Mononuclear cell (primary cell): ENCODE measurements at regions not wholly inside any gene's neighbourhood (a gene's known extent, or its start where the extent isn't known, plus 50 kb on each side); places are given as distances from the start of the nearest gene placed in this dataset.
"Not testable (repeated sequence)": the region's sequence is repeated elsewhere in the genome, so short reads cannot be mapped to it uniquely, and the experiment has no call there.

Experiments used
- H3K27me3 ChIP-seq: 2 replicates; pipeline ENCODE4 v1.6.0; 2011; ENCODE audit warnings: low read length, control low read depth; ENCODE audit not compliant: insufficient read depth
- H3K4me1 ChIP-seq: 2 replicates; pipeline ENCODE4 v1.5.1; 2011; ENCODE audit warnings: mild to moderate bottlenecking, low read length, control low read depth; ENCODE audit not compliant: insufficient read depth
- H3K4me3 ChIP-seq: 2 replicates; pipeline ENCODE4 v1.5.1; 2011; ENCODE audit warnings: mild to moderate bottlenecking, low read length, moderate library complexity
- H3K9me3 ChIP-seq: 2 replicates; pipeline ENCODE4 v1.5.1; 2011; ENCODE audit warnings: low read depth, mild to moderate bottlenecking, control low read depth, low read length

GRCh38 chr12:123058481-123058880 lies 78.0 kb downstream of the ARL6IP4 start:
- H3K4me1 ChIP-seq: peaks cover 19% of the 10 kb centered on the region
- no peaks in the 10 kb centered on the region for H3K9me3 ChIP-seq
- no peak overlapping the region for H3K4me3 ChIP-seq
- H3K27me3 ChIP-seq: no peaks in the 10 kb centered on the region

- Histone ChIP-seq H3K4me1 (peaks cover 11% of the 10 kb centered on the region), H3K27me3 (no peaks in the 10 kb centered on the region), H3K9me3 (no peaks in the 10 kb centered on the region), H3K4me3 (no peak overlapping the region)
Observed at GRCh38 chr12:123057513-123058265, 77.2 kb downstream of the ARL6IP4 start.

GRCh38 chr12:123056709-123057108 lies 76.2 kb downstream of the ARL6IP4 start:
- Histone ChIP-seq H3K9me3 (no peaks in the 10 kb centered on the region), H3K4me3 (no peak overlapping the region), H3K27me3 (no peaks in the 10 kb centered on the region), H3K4me1 (peaks cover 2% of the 10 kb centered on the region)

GRCh38 chr12:123056053-123056452 lies 75.6 kb downstream of the ARL6IP4 start:
- peaks cover 2% of the 10 kb centered on the region for H3K4me1 ChIP-seq
- H3K9me3 ChIP-seq: no peaks in the 10 kb centered on the region

GRCh38 chr12:123055281-123055766 lies 74.8 kb downstream of the ARL6IP4 start:
- Histone ChIP-seq H3K27me3 (no peaks in the 10 kb centered on the region), H3K4me3 (no peak overlapping the region), H3K4me1 (peaks cover 3% of the 10 kb centered on the region), H3K9me3 (no peaks in the 10 kb centered on the region)

More at GRCh38 chr12:123056053-123056452, 75.6 kb downstream of the ARL6IP4 start:
- no peaks in the 10 kb centered on the region for H3K27me3 ChIP-seq
- no peak overlapping the region for H3K4me3 ChIP-seq

- Histone ChIP-seq H3K4me3 (no peak overlapping the region), H3K4me1 (peaks cover 3% of the 10 kb centered on the region), H3K27me3 (no peaks in the 10 kb centered on the region), H3K9me3 (no peaks in the 10 kb centered on the region)
Observed at GRCh38 chr12:123054371-123054770, 73.9 kb downstream of the ARL6IP4 start.

- Histone ChIP-seq H3K9me3 (no peaks in the 10 kb centered on the region), H3K4me3 (no peak overlapping the region), H3K4me1 (peaks cover 3% of the 10 kb centered on the region), H3K27me3 (no peaks in the 10 kb centered on the region)
Observed at GRCh38 chr12:123051556-123051955, 71.1 kb downstream of the ARL6IP4 start.

GRCh38 chr12:123050913-123051312 lies 70.4 kb downstream of the ARL6IP4 start:
- no peaks in the 10 kb centered on the region for H3K27me3 ChIP-seq
- peaks cover 3% of the 10 kb centered on the region for H3K4me1 ChIP-seq
- H3K9me3 ChIP-seq: no peaks in the 10 kb centered on the region
- no peak overlapping the region for H3K4me3 ChIP-seq

GRCh38 chr12:123050331-123050831 lies 69.9 kb downstream of the ARL6IP4 start:
- no peaks in the 10 kb centered on the region for H3K27me3 ChIP-seq
- H3K4me3 ChIP-seq: no peak overlapping the region
- H3K4me1 ChIP-seq: peaks cover 3% of the 10 kb centered on the region
- no peaks in the 10 kb centered on the region for H3K9me3 ChIP-seq

- no peak overlapping the region for H3K4me3 ChIP-seq
- H3K4me1 ChIP-seq: peaks cover 3% of the 10 kb centered on the region
- H3K9me3 ChIP-seq: no peaks in the 10 kb centered on the region
- H3K27me3 ChIP-seq: no peaks in the 10 kb centered on the region
Observed at GRCh38 chr12:123049398-123050240, 69.1 kb downstream of the ARL6IP4 start.

- not testable (repeated sequence) for H3K4me3 ChIP-seq, H3K9me3 ChIP-seq, H3K27me3 ChIP-seq
- peaks cover 18% of the 10 kb centered on the region for H3K4me1 ChIP-seq
Observed at GRCh38 chr12:123047892-123048291, 67.4 kb downstream of the ARL6IP4 start.

- H3K27me3 ChIP-seq: no peaks in the 10 kb centered on the region
- H3K4me3 ChIP-seq: no peak overlapping the region
- peaks cover 18% of the 10 kb centered on the region for H3K4me1 ChIP-seq
- no peaks in the 10 kb centered on the region for H3K9me3 ChIP-seq
Observed at GRCh38 chr12:123047289-123047688, 66.8 kb downstream of the ARL6IP4 start.

- Histone ChIP-seq H3K4me3 (no peak overlapping the region), H3K9me3 (no peaks in the 10 kb centered on the region), H3K27me3 (no peaks in the 10 kb centered on the region), H3K4me1 (peaks cover 18% of the 10 kb centered on the region)
Observed at GRCh38 chr12:123046431-123046830, 66.0 kb downstream of the ARL6IP4 start.

- H3K9me3 ChIP-seq: no peaks in the 10 kb centered on the region
- H3K4me3 ChIP-seq: no peak overlapping the region
- no peaks in the 10 kb centered on the region for H3K27me3 ChIP-seq
- peaks cover 15% of the 10 kb centered on the region for H3K4me1 ChIP-seq
Observed at GRCh38 chr12:123045678-123046077, 65.2 kb downstream of the ARL6IP4 start.

- Histone ChIP-seq H3K4me1 (peaks cover 15% of the 10 kb centered on the region), H3K9me3 (no peaks in the 10 kb centered on the region), H3K4me3 (no peak overlapping the region), H3K27me3 (no peaks in the 10 kb centered on the region)
Observed at GRCh38 chr12:123044351-123044750, 63.9 kb downstream of the ARL6IP4 start.
